ENCODE measurements at regions not wholly inside any gene's neighbourhood (a gene's known extent, or its start where the extent isn't known, plus 50 kb on each side); places are given as distances from the start of the nearest gene placed in this dataset.
"Not testable (repeated sequence)": the region's sequence is repeated elsewhere in the genome, so short reads cannot be mapped to it uniquely, and the experiment has no call there.

DNA sequence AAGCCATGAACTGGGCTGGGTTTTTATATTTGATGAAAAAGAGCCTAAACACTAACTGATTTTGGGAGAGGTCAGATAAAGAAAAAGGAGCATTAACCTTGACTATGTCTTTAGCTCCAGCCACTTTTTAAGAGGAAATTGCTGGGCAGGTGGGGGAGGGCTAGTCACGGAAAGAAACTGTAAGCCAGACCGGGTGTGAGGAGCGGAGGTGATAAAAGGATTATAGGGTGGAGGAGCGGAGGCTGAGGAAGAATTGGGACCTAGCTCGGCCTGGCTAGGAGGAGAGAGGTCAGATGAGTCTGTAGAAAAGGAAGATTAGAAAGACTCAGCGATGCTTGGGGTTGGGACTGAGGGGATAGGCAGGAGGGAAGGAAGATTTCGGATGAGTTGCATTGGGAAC is 117.5 kb upstream of the INTU start:
- TF ChIP-seq, protein P1, sequence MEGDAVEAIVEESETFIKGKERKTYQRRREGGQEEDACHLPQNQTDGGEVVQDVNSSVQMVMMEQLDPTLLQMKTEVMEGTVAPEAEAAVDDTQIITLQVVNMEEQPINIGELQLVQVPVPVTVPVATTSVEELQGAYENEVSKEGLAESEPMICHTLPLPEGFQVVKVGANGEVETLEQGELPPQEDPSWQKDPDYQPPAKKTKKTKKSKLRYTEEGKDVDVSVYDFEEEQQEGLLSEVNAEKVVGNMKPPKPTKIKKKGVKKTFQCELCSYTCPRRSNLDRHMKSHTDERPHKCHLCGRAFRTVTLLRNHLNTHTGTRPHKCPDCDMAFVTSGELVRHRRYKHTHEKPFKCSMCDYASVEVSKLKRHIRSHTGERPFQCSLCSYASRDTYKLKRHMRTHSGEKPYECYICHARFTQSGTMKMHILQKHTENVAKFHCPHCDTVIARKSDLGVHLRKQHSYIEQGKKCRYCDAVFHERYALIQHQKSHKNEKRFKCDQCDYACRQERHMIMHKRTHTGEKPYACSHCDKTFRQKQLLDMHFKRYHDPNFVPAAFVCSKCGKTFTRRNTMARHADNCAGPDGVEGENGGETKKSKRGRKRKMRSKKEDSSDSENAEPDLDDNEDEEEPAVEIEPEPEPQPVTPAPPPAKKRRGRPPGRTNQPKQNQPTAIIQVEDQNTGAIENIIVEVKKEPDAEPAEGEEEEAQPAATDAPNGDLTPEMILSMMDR (IDR thresholded peaks at IDR 0.05): not testable (repeated sequence)
- TF ChIP-seq POLR2AphosphoS5 (IDR thresholded peaks at IDR 0.05; ENCODE audit: insufficient read depth in 1 of 2, low read depth in 1 of 2): not testable (repeated sequence)
